H9 (cell line): ENCODE measurements at regions not wholly inside any gene's neighbourhood (a gene's known extent, or its start where the extent isn't known, plus 50 kb on each side); places are given as distances from the start of the nearest gene placed in this dataset.

Source experiments
- DNase-seq: peaks from one replicate; pipeline ENCODE4 v3.0.0-alpha.2; 2017
- H2AFZ ChIP-seq: one replicate; pipeline ENCODE4 v1.6.1; 2013; ENCODE audit warnings: mild to moderate bottlenecking, low read length, control low read depth, moderate library complexity
- H2AK5ac ChIP-seq: 2 replicates; pipeline ENCODE4 v1.6.1; 2013; ENCODE audit warnings: low read length, control low read depth, mixed read lengths; ENCODE audit not compliant: insufficient read length
- H2BK120ac ChIP-seq: one replicate; pipeline ENCODE4 v1.6.1; 2013; ENCODE audit warnings: low read depth, mild to moderate bottlenecking, low read length, control low read depth, inconsistent platforms; ENCODE audit not compliant: poor library complexity, severe bottlenecking
- H2BK12ac ChIP-seq: 2 replicates; pipeline ENCODE4 v1.6.1; 2013; ENCODE audit warnings: low read length, control low read depth, mixed read lengths, low read depth; ENCODE audit not compliant: insufficient read length
- H2BK15ac ChIP-seq: 2 replicates; pipeline ENCODE4 v1.6.1; 2013; ENCODE audit warnings: low read depth, low read length, control low read depth
- H2BK20ac ChIP-seq: one replicate; pipeline ENCODE4 v1.6.1; 2013; ENCODE audit warnings: low read depth, mild to moderate bottlenecking, low read length, control low read depth, inconsistent platforms; ENCODE audit not compliant: poor library complexity, severe bottlenecking
- H2BK5ac ChIP-seq: 2 replicates; pipeline ENCODE4 v1.6.1; 2013; ENCODE audit warnings: low read length, control low read depth, mixed read lengths; ENCODE audit not compliant: insufficient read length
- H3K14ac ChIP-seq: 2 replicates; pipeline ENCODE4 v1.6.1; 2013; ENCODE audit warnings: low read length, control low read depth; ENCODE audit not compliant: insufficient read depth
- H3K18ac ChIP-seq: 2 replicates; pipeline ENCODE4 v1.6.1; 2013; ENCODE audit warnings: low read depth, mild to moderate bottlenecking, mixed read lengths, low read length, control low read depth; ENCODE audit not compliant: insufficient read length
- H3K23ac ChIP-seq: 2 replicates; pipeline ENCODE4 v1.6.1; 2013; ENCODE audit warnings: low read length, control low read depth, mixed read lengths, low read depth; ENCODE audit not compliant: insufficient read length
- H3K23me2 ChIP-seq: 2 replicates; pipeline ENCODE4 v1.6.1; 2013; ENCODE audit warnings: low read depth, mild to moderate bottlenecking, mixed read lengths, low read length, control low read depth; ENCODE audit not compliant: insufficient read length, poor library complexity, severe bottlenecking
- H3K27ac ChIP-seq: 2 replicates; pipeline ENCODE4 v1.5.1; 2013; ENCODE audit warnings: low read length, control low read depth, mixed read lengths, low read depth; ENCODE audit not compliant: insufficient read length
- H3K27me3 ChIP-seq: 2 replicates; pipeline ENCODE4 v1.6.1; 2013; ENCODE audit warnings: low read length, control low read depth, inconsistent platforms; ENCODE audit not compliant: insufficient read depth
- H3K4ac ChIP-seq: 2 replicates; pipeline ENCODE4 v1.6.1; 2013; ENCODE audit warnings: low read depth, mild to moderate bottlenecking, control low read depth, inconsistent platforms, low read length, moderate library complexity
- H3K4me1 ChIP-seq: 2 replicates; pipeline ENCODE4 v1.6.1; 2013; ENCODE audit warnings: low read length, control low read depth, inconsistent platforms; ENCODE audit not compliant: insufficient read depth
- H3K4me2 ChIP-seq: 2 replicates; pipeline ENCODE4 v1.6.1; 2013; ENCODE audit warnings: low read length, control low read depth, mixed read lengths; ENCODE audit not compliant: insufficient read length, insufficient read depth
- H3K56ac ChIP-seq: 2 replicates; pipeline ENCODE4 v1.6.1; 2013; ENCODE audit warnings: low read depth, mild to moderate bottlenecking, mixed read lengths, low read length, control low read depth; ENCODE audit not compliant: insufficient read length
- H3K79me1 ChIP-seq: 2 replicates; pipeline ENCODE4 v1.6.1; 2013; ENCODE audit warnings: low read depth, mild to moderate bottlenecking, moderate library complexity, low read length, control low read depth, inconsistent platforms; ENCODE audit not compliant: insufficient read depth, poor library complexity, severe bottlenecking
- H3K79me2 ChIP-seq: 2 replicates; pipeline ENCODE4 v1.6.1; 2013; ENCODE audit warnings: low read length, control low read depth, inconsistent platforms; ENCODE audit not compliant: insufficient read depth
- H3K9ac ChIP-seq: 2 replicates; pipeline ENCODE4 v1.6.1; 2013; ENCODE audit warnings: low read length, control low read depth, mixed read lengths; ENCODE audit not compliant: insufficient read length; ENCODE audit errors: extremely low read depth
- H3K9me3 ChIP-seq: one replicate; pipeline ENCODE4 v1.6.1; 2013; ENCODE audit warnings: low read depth, low read length, inconsistent platforms; ENCODE audit not compliant: control insufficient read depth
- H3T11ph ChIP-seq: one replicate; pipeline ENCODE4 v1.6.1; 2013; ENCODE audit warnings: mild to moderate bottlenecking, low read length, control low read depth, inconsistent platforms
- H4K20me1 ChIP-seq: one replicate; pipeline ENCODE4 v1.6.1; 2013; ENCODE audit not compliant: control insufficient read depth, insufficient read length, insufficient read depth
- H4K5ac ChIP-seq: 2 replicates; pipeline ENCODE4 v1.6.1; 2013; ENCODE audit warnings: low read depth, mild to moderate bottlenecking, mixed read lengths, low read length, control low read depth; ENCODE audit not compliant: insufficient read length
- H4K8ac ChIP-seq: replicated peaks from 2 replicates; pipeline ENCODE4 v1.6.1; 2013; ENCODE audit warnings: low read length, control low read depth, mixed read lengths, low read depth; ENCODE audit not compliant: insufficient read length
- H4K91ac ChIP-seq: 2 replicates; pipeline ENCODE4 v1.6.1; 2013; ENCODE audit warnings: low read depth, mild to moderate bottlenecking, moderate library complexity, mixed read lengths, low read length, control low read depth; ENCODE audit not compliant: insufficient read length
- H3K27ac Mint-ChIP-seq, 3 experiments: 2 replicates in 2 of 3; 3 replicates in 1 of 3; pipeline ENCODE4 v1.8.0; 2020 to 2021; ENCODE audit warnings: mixed read lengths in 3 of 3, mild to moderate bottlenecking in 1 of 3, moderate library complexity in 1 of 3
- H3K27me3 Mint-ChIP-seq: 2 replicates; pipeline ENCODE4 v1.8.0; 2021; ENCODE audit warnings: low read depth, mild to moderate bottlenecking, moderate library complexity, mixed read lengths
- H3K36me3 Mint-ChIP-seq, 3 experiments: 2 replicates in 2 of 3; 3 replicates in 1 of 3; pipeline ENCODE4 v1.8.0; 2020 to 2021; ENCODE audit warnings: low read depth in 3 of 3, mixed read lengths in 3 of 3; ENCODE audit not compliant: insufficient read depth in 1 of 3
- H3K4me1 Mint-ChIP-seq, 2 experiments: 2 replicates each; pipeline ENCODE4 v1.8.0; 2020; ENCODE audit warnings: mixed read lengths in 2 of 2
- H3K4me3 Mint-ChIP-seq, 2 experiments: 2 replicates in 1 of 2; 3 replicates in 1 of 2; pipeline ENCODE4 v1.8.0; 2020 to 2021; ENCODE audit warnings: mild to moderate bottlenecking in 2 of 2, mixed read lengths in 2 of 2, moderate library complexity in 1 of 2
- H3K9me3 Mint-ChIP-seq, 2 experiments: 2 replicates in 1 of 2; 3 replicates in 1 of 2; pipeline ENCODE4 v1.8.0; 2020; ENCODE audit warnings: mild to moderate bottlenecking in 2 of 2, mixed read lengths in 2 of 2, moderate library complexity in 1 of 2
- CTCF ChIP-seq: fragments of 200-600 bp; sonication (generic); conservative IDR thresholded peaks from 3 replicates; pipeline ENCODE4 v1.8.0; 2021; ENCODE audit warnings: antibody characterized with exemption, mild to moderate bottlenecking
- WGBS: extraction: QIAGEN DNeasy Blood & Tissue Kit; methylation state at CpG from one replicate; pipeline ENCODE4 v1.1.7; 2013; ENCODE audit warnings: missing lambda C conversion rate, low lambda C conversion rate, mixed read lengths; ENCODE audit not compliant: insufficient read length; ENCODE audit errors: extremely low coverage; 5-methylcytosine and 5-hydroxymethylcytosine counted together

GRCh38 chr2:3970791-3971651 lies 267.6 kb downstream of the DCDC2C start:
- no peak overlapping the region for H3K23ac ChIP-seq
- no peak overlapping the region for H3K4ac ChIP-seq
- H4K8ac ChIP-seq = no peak overlapping the region

More at GRCh38 chr2:3970791-3971651, 267.6 kb downstream of the DCDC2C start:
- WGBS = 100% methylated on average over 3 of the region's 17 CpGs
- peaks cover 0 to under 1% of the 10 kb centered on the region in 2 experiments; a peak in 2 of 4 replicates for H3K4me1 Mint-ChIP-seq
- H3K36me3 Mint-ChIP-seq = no peaks in the 10 kb centered on the region; a peak in 2 of 7 replicates
- H3K27me3 ChIP-seq = no peaks in the 10 kb centered on the region
- H3K9me3 ChIP-seq = no peaks in the 10 kb centered on the region
- no peak for DNase-seq
- H3K79me1 ChIP-seq = no peaks in the 10 kb centered on the region
- TF ChIP-seq CTCF = no peak
- no peaks in the 10 kb centered on the region for H3K27me3 Mint-ChIP-seq
- H2BK15ac ChIP-seq = no peak overlapping the region
- H4K91ac ChIP-seq = no peak overlapping the region
- no peaks in the 10 kb centered on the region for H3K79me2 ChIP-seq
- H3T11ph ChIP-seq = no peak overlapping the region
- H2BK12ac ChIP-seq = no peak overlapping the region
- no peaks in the 10 kb centered on the region for H4K20me1 ChIP-seq
- H3K9ac ChIP-seq = no peak overlapping the region
- no peak overlapping the region for H3K56ac ChIP-seq
- H3K4me1 ChIP-seq = no peaks in the 10 kb centered on the region
- no peak overlapping the region for H3K4me3 Mint-ChIP-seq
- H2BK5ac ChIP-seq = no peak overlapping the region
- H3K14ac ChIP-seq = no peak overlapping the region
- H2AK5ac ChIP-seq = no peak overlapping the region
- H2BK120ac ChIP-seq = no peak overlapping the region
- no peak overlapping the region for H4K5ac ChIP-seq
- no peak overlapping the region for H3K27ac ChIP-seq
- H2BK20ac ChIP-seq = no peak overlapping the region
- no peaks in the 10 kb centered on the region for H3K23me2 ChIP-seq
- peaks cover 0 to 5% of the 10 kb centered on the region in 2 experiments; a peak in 3 of 5 replicates for H3K9me3 Mint-ChIP-seq
- H3K4me2 ChIP-seq = no peak overlapping the region
- no peak overlapping the region for H3K27ac Mint-ChIP-seq
- no peak overlapping the region for H3K18ac ChIP-seq
- H2AFZ ChIP-seq = no peak overlapping the region
